GM10248 (cell line): ENCODE measurements at regions not wholly inside any gene's neighbourhood (a gene's known extent, or its start where the extent isn't known, plus 50 kb on each side); places are given as distances from the start of the nearest gene placed in this dataset.

ENCODE experiments used
- CTCF ChIA-PET: fragments of 300-600 bp; sonication (Branson Sonifier 250); formaldehyde crosslinking; extraction: SDS; loops from one replicate; lab custom pipeline; 2021; ENCODE audit warnings: antibody characterized with exemption; lab: Yijun Ruan, JAX
- POLR2A ChIA-PET: fragments of 350-650 bp; sonication (Branson Sonifier 250); formaldehyde crosslinking; extraction: SDS; loops from one replicate; lab custom pipeline; 2020; ENCODE audit warnings: antibody characterized with exemption; lab: Yijun Ruan, JAX
- DNase-seq: peaks from one replicate; pipeline ENCODE4 v3.0.0; 2012; ENCODE audit errors: extremely low spot score
- CTCF ChIP-seq: IDR thresholded peaks from 2 replicates; pipeline ENCODE4 v1.5.1; 2012; ENCODE audit warnings: mild to moderate bottlenecking, low read depth; ENCODE audit errors: extremely low read depth, missing control alignments, control extremely low read depth

- no peak for TF ChIP-seq CTCF
- POLR2A ChIA-PET, result no interaction called here
- DNase-seq, result no peak
- CTCF ChIA-PET, result no interaction called here
Measured at GRCh38 chr1:20405893-20406604, 80.0 kb downstream of the CAMK2N1 start.

- no peak for DNase-seq
- POLR2A ChIA-PET, result no interaction called here
- no peak for TF ChIP-seq CTCF
- CTCF ChIA-PET, result no interaction called here
Measured at GRCh38 chr1:20405051-20405754, 80.8 kb downstream of the CAMK2N1 start.
